Endothelial cell of umbilical vein (primary cell): ENCODE measurements at regions not wholly inside any gene's neighbourhood (a gene's known extent, or its start where the extent isn't known, plus 50 kb on each side); places are given as distances from the start of the nearest gene placed in this dataset.

Experiments
- BruUV-seq: library from RNA; stranded (reverse); fragments of 400-500 nt; replicated peaks from 2 replicates; lab custom pipeline; 2021; lab: Mats Ljungman, UMichigan
- CTCF ChIA-PET: fragments of 300-600, 350-600 bp; sonication (Branson Sonifier 250); formaldehyde crosslinking; loops from one replicate; lab custom pipeline; 2021; ENCODE audit warnings: antibody characterized with exemption, inconsistent platforms; lab: Charles Lee
- POLR2A ChIA-PET: fragments of 300-600, 350-600 bp; sonication (Branson Sonifier 250); formaldehyde crosslinking; loops from one replicate; lab custom pipeline; 2021; ENCODE audit warnings: antibody characterized with exemption, inconsistent platforms; lab: Charles Lee
- DNase-seq: peaks from one replicate; pipeline ENCODE4 v3.0.0-alpha.2; 2011; ENCODE audit warnings: low read depth, low spot score
- FAIRE-seq: peaks from 2 replicates; lab custom pipeline; 2011; peaks lifted over from hg19 to GRCh38; lab: Jason Lieb, UNC
- H2AFZ ChIP-seq: 2 replicates; pipeline ENCODE4 v1.6.0; 2012; ENCODE audit warnings: low read depth, low read length, control low read depth, inconsistent platforms
- H3K27ac ChIP-seq: 2 replicates; pipeline ENCODE4 v1.5.1; 2011; ENCODE audit warnings: low read depth, mild to moderate bottlenecking, control low read depth, low read length, moderate library complexity; ENCODE audit not compliant: insufficient read depth
- H3K27me3 ChIP-seq, 2 experiments: 2 replicates each; pipeline versions ENCODE4 v1.6.0 to v1.6.1; 2011; ENCODE audit warnings: low read length in 2 of 2, mixed read lengths in 1 of 2; ENCODE audit not compliant: control insufficient read depth in 2 of 2, insufficient read depth in 2 of 2
- H3K36me3 ChIP-seq, 2 experiments: 2 replicates in 1 of 2; 3 replicates in 1 of 2; pipeline ENCODE4 v1.5.1; 2011; ENCODE audit warnings: low read length in 2 of 2, mild to moderate bottlenecking in 1 of 2, moderate library complexity in 1 of 2; ENCODE audit not compliant: control insufficient read depth in 2 of 2, insufficient read depth in 2 of 2; ENCODE audit errors: extremely low read depth in 1 of 2
- H3K4me1 ChIP-seq: 3 replicates; pipeline ENCODE4 v1.5.1; 2011; ENCODE audit warnings: mild to moderate bottlenecking, low read length; ENCODE audit not compliant: control insufficient read depth, insufficient read depth; ENCODE audit errors: extremely low read depth
- H3K4me2 ChIP-seq: 2 replicates; pipeline ENCODE4 v1.6.1; 2011; ENCODE audit warnings: low read length, control low read depth, mixed read lengths; ENCODE audit not compliant: insufficient read depth
- H3K4me3 ChIP-seq, 3 experiments: fragments of 200-600 bp in 1 of 3; sonication (generic), shearing (Covaris generic) in 1 of 3; replicated peaks in 1 of 3; 2 replicates each; pipeline ENCODE4 v1.5.1; 2011 to 2016; ENCODE audit warnings: control low read depth in 3 of 3, low read length in 3 of 3, mild to moderate bottlenecking in 2 of 3, inconsistent platforms in 1 of 3, low read depth in 1 of 3, moderate library complexity in 1 of 3; ENCODE audit not compliant: insufficient read depth in 1 of 3
- H3K79me2 ChIP-seq: 2 replicates; pipeline ENCODE4 v1.6.0; 2012; ENCODE audit warnings: low read length, inconsistent platforms; ENCODE audit not compliant: control insufficient read depth, insufficient read depth
- H3K9ac ChIP-seq: replicated peaks from 2 replicates; pipeline ENCODE3; 2011; ENCODE audit warnings: low read length, control low read depth; ENCODE audit not compliant: insufficient read depth; ENCODE audit errors: extremely low read depth
- H3K9me1 ChIP-seq: replicated peaks from 3 replicates; pipeline ENCODE4 v1.6.0; 2011; ENCODE audit warnings: mild to moderate bottlenecking, low read length; ENCODE audit not compliant: control insufficient read depth, insufficient read depth; ENCODE audit errors: extremely low read depth
- H3K9me3 ChIP-seq: replicated peaks from 2 replicates; pipeline ENCODE4 v1.5.1; 2012; ENCODE audit warnings: low read length, inconsistent platforms; ENCODE audit not compliant: control insufficient read depth, insufficient read depth
- H4K20me1 ChIP-seq: replicated peaks from 2 replicates; pipeline ENCODE3; 2011; ENCODE audit warnings: mild to moderate bottlenecking, low read length; ENCODE audit not compliant: control insufficient read depth, insufficient read depth; ENCODE audit errors: extremely low read depth
- EZH2 ChIP-seq: IDR thresholded peaks from 2 replicates; pipeline ENCODE4 v1.6.1; 2012; ENCODE audit warnings: borderline replicate concordance, low read depth, mild to moderate bottlenecking, moderate library complexity, low read length, inconsistent platforms; ENCODE audit not compliant: severe bottlenecking
- FOS ChIP-seq: IDR thresholded peaks from 2 replicates; pipeline ENCODE4 v1.6.1; 2011; ENCODE audit warnings: mild to moderate bottlenecking, low read length, moderate library complexity, borderline replicate concordance; ENCODE audit not compliant: insufficient read depth
- GATA2 ChIP-seq: IDR thresholded peaks from 2 replicates; pipeline ENCODE4 v1.7.0; 2011; ENCODE audit warnings: low read depth, mild to moderate bottlenecking, moderate library complexity, mixed read lengths, low read length; ENCODE audit not compliant: insufficient read length, insufficient read depth
- JUN ChIP-seq: IDR thresholded peaks from 2 replicates; pipeline ENCODE4 v1.6.1; 2011; ENCODE audit warnings: borderline replicate concordance, low read depth; ENCODE audit not compliant: insufficient read length, insufficient read depth
- MAX ChIP-seq: IDR thresholded peaks from 2 replicates; pipeline ENCODE4 v1.6.1; 2011; ENCODE audit not compliant: insufficient read depth, insufficient read length
- MYC ChIP-seq: IDR thresholded peaks from one replicate; pipeline ENCODE4 v1.6.1; 2011; ENCODE audit warnings: mild to moderate bottlenecking, low read depth, low read length
- POLR2A ChIP-seq: IDR thresholded peaks from 2 replicates; pipeline ENCODE4 v1.6.1; 2012; ENCODE audit warnings: low read depth, mild to moderate bottlenecking, control low read depth, low read length
- POLR2AphosphoS5 ChIP-seq: IDR thresholded peaks from 2 replicates; pipeline ENCODE4 v1.6.1; 2012; ENCODE audit warnings: low read depth, mild to moderate bottlenecking, control low read depth, low read length, moderate library complexity; ENCODE audit not compliant: insufficient read depth
- dilution Hi-C: fragments of 300-500 bp; cut with MboI; formaldehyde crosslinking; loops from one replicate; pipeline ENCODE4 v1.15.0; 2019; ENCODE audit warnings: low sequenced_read_pairs; ENCODE audit not compliant: extremely low pct_ligation_motif_present
- intact Hi-C: fragments of 100-400 bp; cut with micrococcal nuclease; formaldehyde crosslinking; loops from one replicate; pipeline ENCODE4 v1.10.0; 2022
- TF ChIP-seq, protein P1 (sequence below), 2 donors: IDR thresholded peaks; 1 replicate in 1 of 2; 2 replicates in 1 of 2; pipeline ENCODE4 v1.5.1; 2011; ENCODE audit warnings: low read length in 2 of 2, mild to moderate bottlenecking in 2 of 2, moderate library complexity in 2 of 2, control low read depth in 1 of 2, inconsistent platforms in 1 of 2, low read depth in 1 of 2; ENCODE audit not compliant: insufficient read depth in 1 of 2; ENCODE audit errors: extremely low read depth in 1 of 2

GRCh38 chr1:57989877-57990276 is 556.6 kb downstream of the OMA1 start:
- intact Hi-C loops (no loop called here), dilution Hi-C loops (no loop called here)
- ChIA-PET CTCF (no interaction called here), POLR2A (no interaction called here)
- Histone ChIP-seq H3K9ac (no peak overlapping the region), H4K20me1 (no peaks in the 10 kb centered on the region), H3K4me1 (no peaks in the 10 kb centered on the region), H3K79me2 (no peaks in the 10 kb centered on the region), H3K27me3 (no peaks in the 10 kb centered on the region), H3K4me2 (no peak overlapping the region), H3K36me3 (no peaks in the 10 kb centered on the region), H3K27ac (no peak overlapping the region), H3K9me1 (no peaks in the 10 kb centered on the region), H3K4me3 (no peak overlapping the region), H3K9me3 (peaks cover 4% of the 10 kb centered on the region), H2AFZ (no peak overlapping the region)
- no peak for TF ChIP-seq POLR2A
- no peak for TF ChIP-seq GATA2
- no peak for TF ChIP-seq JUN
- no peak for TF ChIP-seq EZH2
- no TSS peak for BruUV-seq
- FAIRE-seq (no peak), DNase-seq (no peak)

GRCh38 chr1:57987523-57987922 is 559.0 kb downstream of the OMA1 start:
- ChIA-PET POLR2A (no interaction called here), CTCF (no interaction called here)
- no peaks in the 10 kb centered on the region for H3K4me1 ChIP-seq
- H3K27ac ChIP-seq = no peak overlapping the region
- no peak overlapping the region for H3K9ac ChIP-seq
- dilution Hi-C loops = no loop called here
- H2AFZ ChIP-seq = no peak overlapping the region
- no peaks in the 10 kb centered on the region for H3K27me3 ChIP-seq
- H3K79me2 ChIP-seq = no peaks in the 10 kb centered on the region
- no peaks in the 10 kb centered on the region for H3K36me3 ChIP-seq
- H4K20me1 ChIP-seq = no peaks in the 10 kb centered on the region
- intact Hi-C loops = no loop called here
- H3K4me2 ChIP-seq = no peak overlapping the region
- no TSS peak for BruUV-seq
- TF ChIP-seq EZH2 = no peak
- TF ChIP-seq FOS = no peak
- TF ChIP-seq, protein P1, sequence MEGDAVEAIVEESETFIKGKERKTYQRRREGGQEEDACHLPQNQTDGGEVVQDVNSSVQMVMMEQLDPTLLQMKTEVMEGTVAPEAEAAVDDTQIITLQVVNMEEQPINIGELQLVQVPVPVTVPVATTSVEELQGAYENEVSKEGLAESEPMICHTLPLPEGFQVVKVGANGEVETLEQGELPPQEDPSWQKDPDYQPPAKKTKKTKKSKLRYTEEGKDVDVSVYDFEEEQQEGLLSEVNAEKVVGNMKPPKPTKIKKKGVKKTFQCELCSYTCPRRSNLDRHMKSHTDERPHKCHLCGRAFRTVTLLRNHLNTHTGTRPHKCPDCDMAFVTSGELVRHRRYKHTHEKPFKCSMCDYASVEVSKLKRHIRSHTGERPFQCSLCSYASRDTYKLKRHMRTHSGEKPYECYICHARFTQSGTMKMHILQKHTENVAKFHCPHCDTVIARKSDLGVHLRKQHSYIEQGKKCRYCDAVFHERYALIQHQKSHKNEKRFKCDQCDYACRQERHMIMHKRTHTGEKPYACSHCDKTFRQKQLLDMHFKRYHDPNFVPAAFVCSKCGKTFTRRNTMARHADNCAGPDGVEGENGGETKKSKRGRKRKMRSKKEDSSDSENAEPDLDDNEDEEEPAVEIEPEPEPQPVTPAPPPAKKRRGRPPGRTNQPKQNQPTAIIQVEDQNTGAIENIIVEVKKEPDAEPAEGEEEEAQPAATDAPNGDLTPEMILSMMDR (IDR thresholded peaks at IDR 0.05; ENCODE audit: extremely low read depth in 1 of 2, insufficient read depth in 1 of 2, low read depth in 1 of 2, low read length in 2 of 2) = no peak
- no peak for TF ChIP-seq MYC
- no peak for TF ChIP-seq MAX
- TF ChIP-seq POLR2A = no peak
- no peak for TF ChIP-seq POLR2AphosphoS5
- H3K9me1 ChIP-seq = no peaks in the 10 kb centered on the region
- DNase-seq (no peak), FAIRE-seq (no peak)
- peaks cover 4% of the 10 kb centered on the region for H3K9me3 ChIP-seq
- no peak overlapping the region for H3K4me3 ChIP-seq
